ENCODE measurements at regions not wholly inside any gene's neighbourhood (a gene's known extent, or its start where the extent isn't known, plus 50 kb on each side); places are given as distances from the start of the nearest gene placed in this dataset.

DNA sequence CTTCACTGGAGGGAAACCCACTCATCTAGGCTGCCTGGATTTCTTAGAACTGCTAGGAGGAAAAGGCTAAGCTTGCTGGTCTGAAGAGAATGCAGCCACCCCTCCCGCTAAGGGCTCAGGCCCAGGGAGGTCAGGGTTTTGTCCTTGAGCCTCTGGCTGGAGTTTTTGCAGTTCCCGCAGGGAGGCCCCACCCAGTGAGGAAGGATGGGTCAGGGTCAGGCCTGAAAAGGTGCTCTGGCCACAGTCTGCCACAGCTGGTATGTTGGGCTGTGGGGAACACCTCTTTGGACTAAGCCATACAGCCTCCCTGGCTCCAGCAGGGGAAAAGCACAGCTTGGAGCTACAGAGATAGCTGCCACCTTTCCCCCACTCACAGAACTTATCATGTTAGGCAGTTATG, 71.4 kb upstream of the PAPPA2 start:
- no peak for TF ChIP-seq CTCF (IDR thresholded peaks at IDR 0.05)
- no peak for TF ChIP-seq POLR2A (IDR thresholded peaks at IDR 0.05)
- no peak for TF ChIP-seq POLR2AphosphoS5 (IDR thresholded peaks at IDR 0.05)
